ENCODE measurements at regions not wholly inside any gene's neighbourhood (a gene's known extent, or its start where the extent isn't known, plus 50 kb on each side); places are given as distances from the start of the nearest gene placed in this dataset.

DNA sequence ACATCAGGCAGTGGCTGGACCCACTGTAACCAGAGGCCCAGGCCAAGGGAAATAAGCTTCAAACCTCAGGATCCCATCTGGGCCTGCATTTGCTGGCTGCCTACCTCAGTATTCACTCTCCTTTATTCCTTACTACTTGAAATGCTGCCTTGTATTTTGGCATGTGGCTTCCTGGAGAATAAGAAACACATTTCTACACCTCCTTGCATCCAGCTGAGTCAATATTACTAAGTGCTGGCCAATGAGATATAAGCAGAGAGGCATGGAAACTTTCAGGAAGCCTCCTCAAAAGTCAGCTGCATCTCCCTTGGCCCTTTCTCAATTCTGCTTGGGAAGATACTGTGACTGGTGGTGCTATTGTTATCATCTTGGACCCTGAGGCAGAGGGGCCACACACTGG lies 59.8 kb upstream of the RELL1 start:
- no peak overlapping the region for H2AFZ ChIP-seq (ENCODE audit: low read length)
- no peak overlapping the region for H3K9ac ChIP-seq (ENCODE audit: low read length)
- no peaks in the 10 kb centered on the region for H3F3A ChIP-seq (ENCODE audit: insufficient read depth, low read length)
- H3K27me3 ChIP-seq (ENCODE audit: insufficient read depth, low read length) = no peaks in the 10 kb centered on the region
- H3K4me2 ChIP-seq (ENCODE audit: low read length) = no peak overlapping the region
- H3K36me3 ChIP-seq (ENCODE audit: insufficient read depth, low read length) = no peaks in the 10 kb centered on the region
- TF ChIP-seq, protein P1, sequence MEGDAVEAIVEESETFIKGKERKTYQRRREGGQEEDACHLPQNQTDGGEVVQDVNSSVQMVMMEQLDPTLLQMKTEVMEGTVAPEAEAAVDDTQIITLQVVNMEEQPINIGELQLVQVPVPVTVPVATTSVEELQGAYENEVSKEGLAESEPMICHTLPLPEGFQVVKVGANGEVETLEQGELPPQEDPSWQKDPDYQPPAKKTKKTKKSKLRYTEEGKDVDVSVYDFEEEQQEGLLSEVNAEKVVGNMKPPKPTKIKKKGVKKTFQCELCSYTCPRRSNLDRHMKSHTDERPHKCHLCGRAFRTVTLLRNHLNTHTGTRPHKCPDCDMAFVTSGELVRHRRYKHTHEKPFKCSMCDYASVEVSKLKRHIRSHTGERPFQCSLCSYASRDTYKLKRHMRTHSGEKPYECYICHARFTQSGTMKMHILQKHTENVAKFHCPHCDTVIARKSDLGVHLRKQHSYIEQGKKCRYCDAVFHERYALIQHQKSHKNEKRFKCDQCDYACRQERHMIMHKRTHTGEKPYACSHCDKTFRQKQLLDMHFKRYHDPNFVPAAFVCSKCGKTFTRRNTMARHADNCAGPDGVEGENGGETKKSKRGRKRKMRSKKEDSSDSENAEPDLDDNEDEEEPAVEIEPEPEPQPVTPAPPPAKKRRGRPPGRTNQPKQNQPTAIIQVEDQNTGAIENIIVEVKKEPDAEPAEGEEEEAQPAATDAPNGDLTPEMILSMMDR (IDR thresholded peaks at IDR 0.05; ENCODE audit: low read length) = no peak
- TF ChIP-seq EZH2 (IDR thresholded peaks at IDR 0.05; ENCODE audit: borderline replicate concordance, low read length) = no peak
- H3K27ac ChIP-seq (ENCODE audit: low read depth, low read length, poor library complexity, severe bottlenecking) = no peak overlapping the region
- H4K20me1 ChIP-seq (ENCODE audit: insufficient read depth, low read length) = no peaks in the 10 kb centered on the region
- H3K9me2 ChIP-seq (ENCODE audit: low read depth, low read length) = no peaks in the 10 kb centered on the region
- peaks cover 4% of the 10 kb centered on the region for H3K4me1 ChIP-seq (ENCODE audit: insufficient read depth, low read length, severe bottlenecking)
- no peaks in the 10 kb centered on the region for H3K79me2 ChIP-seq (ENCODE audit: insufficient read depth, low read length)
- H3K9me3 ChIP-seq (ENCODE audit: low read length) = no peaks in the 10 kb centered on the region
- H3K4me3 ChIP-seq (ENCODE audit: low read depth, low read length, poor library complexity, severe bottlenecking) = no peak overlapping the region

DNA sequence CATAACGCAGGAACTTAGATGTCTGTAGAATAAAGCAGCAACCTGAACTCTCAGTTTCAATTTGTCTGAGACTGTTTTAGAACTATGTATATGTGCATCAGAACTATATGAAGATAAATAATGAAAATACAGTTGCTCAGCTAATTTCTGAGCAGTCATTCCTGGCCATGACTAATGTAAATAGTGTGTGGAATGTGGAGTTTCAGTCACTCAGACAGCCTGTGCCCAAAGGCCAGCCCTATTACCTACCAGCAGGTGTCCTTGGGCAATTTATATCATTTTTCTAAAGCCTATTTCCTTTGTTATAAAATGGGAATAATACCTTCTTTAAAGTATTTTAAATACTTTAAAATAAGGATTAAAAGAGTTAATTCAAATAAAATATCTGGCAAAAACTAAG lies 56.0 kb upstream of the RELL1 start:
- Histone ChIP-seq H3K4me2 (ENCODE audit: low read length) (no peak overlapping the region), H3K9ac (ENCODE audit: low read length) (no peak overlapping the region), H4K20me1 (ENCODE audit: insufficient read depth, low read length) (no peaks in the 10 kb centered on the region), H3K27ac (ENCODE audit: low read depth, low read length, poor library complexity, severe bottlenecking) (no peak overlapping the region), H3K36me3 (ENCODE audit: insufficient read depth, low read length) (no peaks in the 10 kb centered on the region), H3K4me3 (ENCODE audit: low read depth, low read length, poor library complexity, severe bottlenecking) (no peak overlapping the region), H2AFZ (ENCODE audit: low read length) (no peak overlapping the region), H3F3A (ENCODE audit: insufficient read depth, low read length) (no peaks in the 10 kb centered on the region), H3K4me1 (ENCODE audit: insufficient read depth, low read length, severe bottlenecking) (no peaks in the 10 kb centered on the region), H3K9me2 (ENCODE audit: low read depth, low read length) (no peaks in the 10 kb centered on the region), H3K27me3 (ENCODE audit: insufficient read depth, low read length) (no peaks in the 10 kb centered on the region), H3K9me3 (ENCODE audit: low read length) (no peaks in the 10 kb centered on the region), H3K79me2 (ENCODE audit: insufficient read depth, low read length) (no peaks in the 10 kb centered on the region)
- no peak for TF ChIP-seq EZH2 (IDR thresholded peaks at IDR 0.05; ENCODE audit: borderline replicate concordance, low read length)
- TF ChIP-seq, protein P1 (IDR thresholded peaks at IDR 0.05; ENCODE audit: low read length) = no peak

DNA sequence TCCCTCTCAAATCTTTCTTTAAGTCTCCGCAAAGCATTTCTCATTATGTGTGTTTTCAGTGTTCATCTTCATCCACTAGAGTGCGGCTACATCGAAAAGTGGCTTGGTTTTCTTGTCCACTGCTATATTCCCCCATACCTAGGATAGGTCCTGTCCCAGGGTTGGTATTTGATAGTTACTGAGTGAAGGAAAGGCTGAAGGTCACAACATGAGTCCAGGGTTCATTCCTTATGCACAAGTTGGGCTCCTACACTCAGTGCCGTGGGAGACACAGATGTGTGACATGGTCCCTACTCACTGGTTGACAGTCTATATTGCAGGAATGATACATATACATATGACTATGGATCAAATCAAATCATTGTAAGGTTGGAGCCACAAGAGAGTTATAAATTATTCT lies 55.4 kb upstream of the RELL1 start:
- Histone ChIP-seq H3K9ac (ENCODE audit: low read length) (no peak overlapping the region), H2AFZ (ENCODE audit: low read length) (no peak overlapping the region), H3K4me1 (ENCODE audit: insufficient read depth, low read length, severe bottlenecking) (no peaks in the 10 kb centered on the region), H3K79me2 (ENCODE audit: insufficient read depth, low read length) (no peaks in the 10 kb centered on the region), H3K27me3 (ENCODE audit: insufficient read depth, low read length) (no peaks in the 10 kb centered on the region), H3K36me3 (ENCODE audit: insufficient read depth, low read length) (no peaks in the 10 kb centered on the region), H3F3A (ENCODE audit: insufficient read depth, low read length) (no peaks in the 10 kb centered on the region), H3K27ac (ENCODE audit: low read depth, low read length, poor library complexity, severe bottlenecking) (no peak overlapping the region), H4K20me1 (ENCODE audit: insufficient read depth, low read length) (no peaks in the 10 kb centered on the region), H3K9me2 (ENCODE audit: low read depth, low read length) (no peaks in the 10 kb centered on the region), H3K4me3 (ENCODE audit: low read depth, low read length, poor library complexity, severe bottlenecking) (no peak overlapping the region), H3K9me3 (ENCODE audit: low read length) (no peaks in the 10 kb centered on the region), H3K4me2 (ENCODE audit: low read length) (no peak overlapping the region)
- TF ChIP-seq, protein P1 (IDR thresholded peaks at IDR 0.05; ENCODE audit: low read length) = no peak
- TF ChIP-seq EZH2 (IDR thresholded peaks at IDR 0.05; ENCODE audit: borderline replicate concordance, low read length) = no peak
